ENCODE measurements at regions not wholly inside any gene's neighbourhood (a gene's known extent, or its start where the extent isn't known, plus 50 kb on each side); places are given as distances from the start of the nearest gene placed in this dataset.

DNA sequence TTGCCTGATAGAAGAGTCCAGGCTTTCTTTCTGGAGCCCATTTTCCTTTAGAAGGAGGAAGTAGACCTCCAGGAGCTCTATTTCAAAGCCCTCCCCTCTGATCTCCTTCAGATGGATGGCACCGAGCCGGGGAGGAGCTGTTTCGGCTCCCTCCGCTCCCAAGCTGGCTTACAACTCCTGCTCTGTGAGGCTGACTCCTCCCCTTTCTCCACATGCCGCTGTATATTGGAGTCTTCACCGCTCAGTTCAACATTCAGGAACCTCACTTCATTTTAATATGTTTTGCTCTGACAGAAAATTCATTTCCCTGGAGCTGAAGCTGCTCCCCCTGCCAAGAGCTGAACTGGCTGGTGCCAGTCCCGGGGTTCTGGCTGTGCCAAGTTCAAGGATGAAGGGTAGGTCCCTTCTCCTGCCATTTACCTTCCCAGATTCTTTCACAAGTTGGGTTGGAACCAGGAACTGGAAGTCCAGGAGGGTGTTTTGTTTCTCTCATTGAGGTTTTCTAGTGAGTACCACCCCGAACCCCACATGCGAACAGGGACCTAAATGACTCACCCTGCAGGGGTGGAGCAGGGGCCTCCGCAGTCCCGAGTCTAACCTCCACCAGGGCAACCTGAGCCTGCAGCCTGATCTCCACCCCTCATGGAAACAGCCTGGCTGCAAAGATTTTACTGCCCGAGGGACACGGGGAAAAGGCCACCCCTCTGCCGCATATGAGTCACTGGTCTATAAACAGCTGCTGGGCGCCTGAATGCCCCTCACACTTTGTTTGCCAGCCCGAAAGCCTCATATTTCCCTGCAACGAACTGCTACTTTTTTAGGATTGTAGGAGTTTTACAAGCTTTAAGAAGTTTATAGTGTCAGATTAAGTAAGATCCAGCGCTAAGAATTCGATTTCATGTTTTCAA, 68.6 kb upstream of the FOXA2 start:
- no peak for DNase-seq

DNA sequence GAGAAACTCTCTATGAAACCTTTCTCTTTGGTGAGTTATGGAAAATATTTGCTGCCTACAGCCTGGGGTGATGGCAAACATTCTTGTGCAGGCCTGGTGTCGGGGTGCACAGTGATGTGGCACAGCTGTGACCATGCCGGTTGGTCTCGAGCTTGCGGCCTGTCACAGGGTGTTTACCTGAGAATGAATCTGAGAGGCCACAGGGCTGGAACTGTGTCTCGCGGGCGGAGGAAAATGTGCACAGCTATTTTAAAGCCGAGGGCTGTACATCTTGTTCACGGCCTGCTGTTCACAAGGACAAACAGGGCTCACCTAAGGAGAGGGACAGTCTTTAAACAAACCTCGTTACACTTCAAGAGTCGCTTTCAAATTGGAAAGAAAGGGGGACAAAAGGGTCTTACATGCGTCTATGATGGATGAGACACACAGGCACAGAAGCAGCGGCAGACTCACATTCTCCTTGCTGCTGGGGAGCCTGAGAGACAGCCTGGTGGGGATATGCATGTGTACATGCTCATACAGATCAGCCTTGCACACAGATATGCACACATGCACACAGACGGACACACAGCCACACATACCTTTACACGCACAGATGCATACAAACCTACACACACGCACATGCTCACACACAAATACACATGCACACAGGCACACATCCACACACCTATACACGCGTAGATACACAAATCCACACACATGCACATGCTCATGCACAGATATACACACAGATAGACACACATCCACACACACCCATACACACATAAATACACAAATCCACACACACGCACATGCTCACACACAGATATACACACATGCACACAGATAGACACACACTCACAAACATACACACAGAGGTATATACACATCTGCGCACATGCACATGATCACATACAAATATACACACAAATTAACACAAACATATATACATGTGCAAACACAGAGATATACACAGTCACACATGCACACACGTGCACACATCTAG, 69.6 kb upstream of the FOXA2 start:
- DNase-seq = no peak

DNA sequence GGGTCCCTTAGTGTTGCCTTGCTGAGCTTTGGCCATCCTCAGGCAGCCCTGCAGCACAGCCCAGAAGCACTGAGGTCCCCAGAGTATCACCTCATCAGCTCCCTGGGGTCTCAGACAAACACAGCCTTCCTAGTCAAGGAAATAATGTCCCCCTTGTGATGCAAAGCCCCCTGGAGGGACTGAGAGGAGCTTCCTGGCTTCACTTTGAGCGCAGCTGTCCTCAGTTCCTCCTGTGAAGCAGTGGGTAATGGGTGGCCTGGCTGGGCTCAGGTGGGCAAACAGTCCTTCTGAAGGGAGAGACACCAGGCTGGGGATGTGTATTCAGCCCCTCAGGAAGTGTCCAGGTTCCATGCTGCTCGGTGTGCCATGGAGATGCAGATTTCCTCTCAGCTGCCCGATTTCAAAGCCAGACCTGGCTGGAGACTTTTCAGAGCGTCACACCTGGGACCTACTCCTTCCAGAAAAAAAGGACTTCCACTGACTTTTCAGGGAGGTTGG, 79.2 kb upstream of the FOXA2 start:
- no peak for DNase-seq

DNA sequence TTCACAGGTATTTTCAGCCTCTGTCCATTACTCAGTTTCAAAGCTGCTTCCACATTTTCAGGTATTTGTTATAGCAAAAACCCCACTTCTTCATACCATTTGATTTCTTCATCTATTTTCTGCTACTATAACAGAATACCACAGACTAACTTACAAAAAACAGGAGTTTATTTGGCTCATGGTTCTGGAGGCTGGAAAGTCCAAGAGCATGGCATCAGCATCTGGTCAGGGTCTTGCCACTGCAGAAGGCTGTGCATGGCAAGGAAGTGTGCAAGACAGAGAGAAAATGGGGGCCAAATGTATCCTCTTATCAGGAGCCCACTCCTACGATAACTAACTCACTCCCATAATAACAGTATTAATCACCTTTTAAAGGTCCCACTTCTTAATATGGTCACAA, 82.8 kb upstream of the FOXA2 start:
- DNase-seq = no peak

DNA sequence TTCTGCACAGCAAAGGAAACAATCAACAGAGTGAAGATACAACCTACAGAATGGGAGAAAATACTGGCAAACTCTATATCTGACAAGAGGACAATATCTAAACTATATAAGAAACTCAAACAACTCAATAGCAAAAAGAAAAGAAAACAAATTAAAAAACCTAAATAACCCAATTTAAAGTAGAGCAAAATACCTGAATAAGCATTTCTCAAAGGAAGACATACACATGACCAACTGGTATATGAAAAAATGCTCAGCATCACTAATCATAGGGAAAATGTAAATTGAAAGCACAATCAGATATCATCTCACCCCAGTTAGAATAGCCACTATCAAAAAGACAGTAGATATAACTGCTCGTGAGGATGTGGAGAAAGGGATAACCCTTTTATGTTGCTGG, 87.8 kb upstream of the FOXA2 start:
- no peak for DNase-seq

DNA sequence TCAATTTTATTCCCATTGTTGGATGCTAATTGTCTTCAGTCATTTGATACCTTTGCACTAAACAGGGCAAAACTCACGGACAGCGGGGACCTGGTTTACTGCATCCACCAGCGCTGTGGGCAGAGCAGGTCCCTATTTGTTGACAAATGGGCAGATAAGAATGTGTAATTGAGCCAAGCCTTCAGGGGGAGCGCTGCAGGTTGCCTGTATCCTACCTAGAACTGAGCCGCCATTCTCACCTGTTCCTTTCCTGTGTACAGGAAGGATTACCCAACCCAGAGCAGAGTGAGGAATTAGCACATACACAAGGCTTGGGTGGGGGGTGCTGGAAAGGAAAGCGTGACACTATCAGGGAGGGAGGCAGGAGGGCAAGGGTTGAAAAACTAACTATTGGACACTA, 89.1 kb upstream of the FOXA2 start:
- no peak for DNase-seq

DNA sequence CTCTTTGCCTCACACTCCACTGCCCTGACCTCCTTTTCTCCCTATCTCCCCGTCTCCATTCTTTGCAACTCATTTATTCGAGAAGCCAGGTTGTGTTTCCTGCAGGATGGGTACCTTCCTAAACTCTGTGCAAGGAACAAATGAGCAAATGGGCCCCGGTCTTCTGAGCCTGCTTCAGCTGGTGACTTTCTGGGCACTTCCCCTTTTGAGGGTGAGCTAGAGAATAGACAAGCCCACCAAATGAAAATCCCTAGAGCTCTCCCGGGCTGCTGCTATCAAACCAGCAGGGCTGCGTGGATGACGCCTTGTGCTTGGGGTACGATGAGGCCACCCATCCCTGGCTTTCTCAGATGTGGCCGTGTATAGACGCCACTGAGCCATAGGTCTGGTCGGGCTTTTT, 91.0 kb upstream of the FOXA2 start:
- peak; percentile 8 for DNase-seq

DNA sequence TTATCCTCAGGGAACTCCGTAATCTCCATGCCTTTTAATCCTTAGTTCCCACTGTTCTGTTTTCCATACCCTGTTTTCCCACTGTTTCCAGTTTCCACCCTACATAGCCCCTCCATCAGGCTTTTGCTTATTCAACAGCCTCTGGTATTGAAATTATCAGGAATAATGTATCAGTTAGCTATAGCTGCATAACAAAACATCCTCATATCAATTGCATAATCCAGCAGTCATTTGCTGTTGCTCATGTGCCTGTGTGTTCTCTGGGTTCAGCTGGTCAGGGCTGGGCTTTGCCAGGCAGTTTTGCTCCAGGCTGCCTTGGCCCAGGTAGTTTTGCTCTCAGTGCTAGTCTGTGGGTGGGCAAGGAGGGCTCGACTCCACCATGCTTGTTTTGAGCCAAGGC, 94.3 kb upstream of the FOXA2 start:
- no peak for DNase-seq

DNA sequence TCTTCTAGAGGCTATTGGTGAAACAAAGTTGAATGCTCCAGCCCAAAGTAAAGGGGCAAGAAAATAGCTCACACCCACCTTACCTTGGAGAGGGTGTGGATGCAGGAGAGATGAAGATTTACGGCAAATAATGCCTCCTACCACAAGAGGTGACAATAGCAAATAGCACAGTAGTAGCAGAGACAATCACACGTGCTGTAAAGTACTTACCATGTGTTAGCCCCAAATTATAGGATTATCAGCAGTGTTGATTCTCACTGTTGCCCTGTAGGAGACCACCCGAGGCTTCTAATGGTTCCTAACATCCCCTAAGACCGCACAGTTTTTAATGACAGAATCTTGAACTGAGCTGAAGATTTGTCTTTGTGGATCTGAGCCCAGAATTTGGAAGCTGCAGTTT, 94.8 kb upstream of the FOXA2 start:
- DNase-seq = no peak

DNA sequence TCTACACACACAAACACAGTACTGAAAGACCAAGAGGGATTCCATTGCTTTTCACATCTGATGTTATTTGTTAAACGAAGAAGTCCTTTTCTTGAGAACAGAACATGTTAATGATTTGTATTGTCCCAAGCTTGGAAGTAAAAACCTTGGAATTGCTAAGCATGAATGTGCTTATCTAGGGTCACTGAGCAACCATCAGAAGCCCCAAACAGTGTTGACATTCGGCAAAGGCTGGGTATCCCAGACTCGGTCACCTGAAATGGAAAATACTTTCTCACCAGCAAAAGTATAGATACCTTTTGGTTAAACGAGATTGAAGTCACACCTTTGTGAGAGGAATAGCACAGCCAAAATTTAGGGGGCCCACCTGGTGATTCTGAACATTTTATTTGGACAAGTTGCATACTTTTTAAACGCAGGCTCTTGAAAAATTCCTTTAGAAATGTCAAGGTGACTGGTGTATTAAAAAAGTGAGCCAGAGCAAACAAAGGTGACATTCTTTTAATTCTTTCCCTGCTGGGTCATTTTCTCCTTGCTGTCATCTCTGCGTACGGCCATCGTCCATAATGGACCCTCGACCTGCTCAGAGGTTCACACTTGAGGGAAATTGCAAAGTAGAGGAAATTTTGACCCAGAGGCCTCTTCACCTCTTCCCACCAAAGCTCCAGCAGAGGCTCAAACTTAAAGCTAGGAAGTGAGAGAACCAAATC, 95.8 kb upstream of the FOXA2 start:
- no peak for DNase-seq

DNA sequence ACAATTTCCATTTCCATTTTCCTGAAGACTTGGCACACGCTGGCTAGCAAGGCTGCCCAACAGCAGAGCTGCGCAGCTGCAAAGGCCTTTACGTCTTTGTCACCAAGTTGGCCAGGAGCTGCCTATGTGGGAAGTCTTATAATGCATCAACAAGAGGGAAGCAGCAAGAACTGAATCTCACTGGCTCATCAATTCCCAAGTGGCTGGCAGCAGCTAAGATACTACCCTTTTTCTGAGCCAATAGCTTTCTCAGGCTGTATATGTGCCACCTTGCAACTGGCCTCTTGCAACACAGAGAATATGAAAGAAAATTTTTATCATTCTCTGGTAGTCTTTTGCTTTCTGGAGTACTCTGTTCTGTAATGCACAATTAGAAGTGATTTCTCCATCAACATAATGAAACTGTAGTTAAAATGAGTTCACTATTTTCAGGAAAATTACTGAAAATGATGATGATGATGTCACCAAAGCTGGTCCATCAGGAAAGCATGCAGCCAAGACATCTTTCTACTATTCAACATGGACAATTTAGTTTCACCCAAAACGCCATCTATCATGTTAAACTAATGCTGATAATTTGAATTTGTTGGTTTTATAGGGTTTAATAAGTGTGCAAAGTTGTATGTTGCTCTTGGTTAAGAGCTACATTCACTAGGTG, 97.3 kb upstream of the FOXA2 start:
- DNase-seq = no peak

DNA sequence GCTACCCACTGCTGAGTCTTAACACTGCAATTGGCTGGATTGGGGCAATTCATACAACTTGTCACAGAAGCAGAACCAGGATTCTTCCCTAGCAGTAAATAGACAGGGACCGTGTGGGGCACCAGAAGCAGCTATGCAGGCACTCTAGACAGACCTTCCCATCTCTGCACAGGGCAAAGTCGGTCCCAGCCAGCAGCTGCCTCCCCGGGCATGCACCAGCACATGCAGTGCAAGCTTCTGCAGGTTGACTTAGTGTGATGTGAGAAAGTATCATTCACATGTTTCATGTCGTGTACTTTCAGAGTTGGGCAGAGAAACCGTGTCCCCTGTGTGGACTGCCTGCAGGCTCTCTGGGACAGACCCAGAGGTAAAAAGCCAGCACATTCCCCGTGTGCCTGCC, 98.0 kb upstream of the FOXA2 start:
- no peak for DNase-seq

DNA sequence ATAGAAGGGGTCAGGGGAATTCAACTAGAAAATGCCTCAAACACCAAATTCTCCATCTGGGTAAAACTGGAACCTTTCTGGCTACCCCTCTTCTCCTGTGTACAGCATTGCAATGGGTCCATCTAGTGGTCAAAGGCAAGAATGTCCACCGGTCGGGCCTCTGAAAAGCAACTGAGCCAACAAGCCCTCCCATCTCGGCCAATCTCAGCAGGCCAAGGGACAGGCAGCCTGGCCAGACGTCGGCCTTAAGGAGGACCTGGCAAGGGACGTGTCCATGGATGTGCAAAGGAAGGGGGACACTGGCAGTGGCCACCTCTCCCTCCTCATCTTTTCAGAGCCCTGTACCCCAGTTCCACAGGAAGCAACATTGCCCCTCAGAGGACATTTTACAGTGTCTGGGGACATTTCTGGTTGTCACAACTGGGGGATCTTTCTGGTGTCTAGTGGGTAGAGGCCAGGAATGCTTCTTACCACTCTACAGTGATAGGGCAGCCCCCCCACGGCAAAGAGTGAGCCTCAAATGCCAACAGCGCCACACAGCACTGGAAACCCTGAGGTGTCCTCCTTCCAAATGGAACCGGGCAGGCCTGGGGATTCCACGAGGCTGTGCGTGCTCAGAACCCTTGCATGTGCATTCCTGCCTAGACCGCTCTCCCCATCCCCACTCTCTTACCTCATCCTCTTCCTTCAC, 99.8 kb upstream of the FOXA2 start:
- peak; percentile 72 to 74 for DNase-seq

DNA sequence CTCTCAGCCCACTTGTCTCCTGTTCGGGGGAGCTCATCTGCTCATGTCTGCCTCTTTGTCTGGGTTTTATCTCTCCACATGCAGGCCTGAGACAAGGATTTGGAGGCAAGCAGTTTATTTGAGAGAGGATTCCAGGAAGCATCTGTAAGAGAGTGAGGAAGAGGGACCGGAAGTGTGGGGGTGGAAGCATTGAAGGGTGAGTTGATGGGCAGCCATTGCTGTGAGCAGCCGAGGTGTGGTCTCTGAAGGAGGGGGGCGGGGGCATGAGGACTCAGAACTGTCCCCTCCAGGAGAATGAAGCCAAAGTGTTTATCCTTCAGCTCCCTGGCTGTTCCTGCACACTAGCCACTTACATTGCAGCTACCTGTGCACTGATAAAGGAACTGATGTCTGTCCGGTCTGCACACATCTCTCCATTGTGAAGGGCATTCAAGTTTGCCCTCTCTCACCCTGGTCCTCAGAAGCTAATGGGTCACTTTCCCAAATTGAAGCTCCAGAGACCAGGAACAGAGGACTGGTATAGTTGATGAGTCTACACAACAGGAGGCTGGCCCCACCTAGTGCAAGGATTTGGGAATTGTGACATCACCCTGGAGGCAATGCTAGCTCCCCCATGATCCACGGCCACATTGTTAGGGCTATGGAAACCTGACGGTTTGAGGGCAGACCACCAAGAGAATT, 100.5 kb upstream of the FOXA2 start:
- peak in 1 of 2 experiments; percentile 1 for DNase-seq

DNA sequence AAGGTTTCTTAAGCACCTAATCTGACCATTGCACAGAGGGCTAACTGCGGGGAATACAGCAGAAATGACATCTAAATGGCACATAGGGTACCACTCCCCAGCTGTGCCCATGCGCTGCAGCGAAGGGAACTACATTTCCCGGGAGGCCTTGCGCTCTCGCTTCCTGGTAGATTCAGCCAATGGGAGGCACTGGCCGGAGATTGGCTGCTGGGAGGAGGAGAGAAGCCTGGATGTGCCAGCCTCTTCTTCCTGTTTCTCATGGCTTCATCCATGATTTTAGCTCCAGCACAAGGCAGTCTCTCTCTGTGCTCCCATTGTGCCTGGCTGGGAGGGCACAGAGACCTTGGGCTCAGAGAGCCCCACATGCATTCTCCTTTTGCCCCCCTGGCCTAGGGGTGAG, 101.7 kb upstream of the FOXA2 start:
- peak; percentile 9 to 27 for DNase-seq

DNA sequence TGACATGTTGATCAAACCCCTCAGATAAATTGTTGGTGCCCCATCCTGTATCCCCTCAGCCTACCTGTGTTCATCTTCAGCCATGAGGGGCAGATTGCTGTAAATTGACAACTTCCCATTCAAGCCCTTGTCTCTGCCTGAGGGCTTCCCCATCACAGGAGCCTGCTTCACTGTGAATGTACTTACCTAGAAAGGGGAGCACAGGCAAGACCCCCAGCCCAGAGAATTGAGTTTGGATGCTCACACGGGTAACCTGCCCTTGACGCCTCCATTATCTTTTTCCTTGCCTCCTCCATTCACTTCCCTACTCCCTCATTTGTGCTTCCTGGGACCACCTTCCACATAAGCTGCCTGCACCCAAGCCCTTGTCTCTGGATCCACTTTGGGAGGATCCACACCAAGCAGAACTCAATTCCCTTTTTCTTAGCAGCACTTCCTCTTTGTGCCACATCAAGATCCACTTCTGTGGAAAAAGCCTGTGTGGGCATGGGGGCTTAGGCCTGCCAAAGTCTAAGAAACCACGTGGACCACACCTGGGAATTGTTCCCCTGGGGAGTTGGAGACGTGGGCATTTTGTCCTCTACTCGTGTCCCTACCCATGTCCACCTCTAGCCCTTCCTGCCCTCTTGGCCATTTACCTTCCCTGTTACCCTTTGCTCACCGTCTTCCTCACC, 103.4 kb upstream of the FOXA2 start:
- peak in 1 of 2 experiments; percentile 0 for DNase-seq

DNA sequence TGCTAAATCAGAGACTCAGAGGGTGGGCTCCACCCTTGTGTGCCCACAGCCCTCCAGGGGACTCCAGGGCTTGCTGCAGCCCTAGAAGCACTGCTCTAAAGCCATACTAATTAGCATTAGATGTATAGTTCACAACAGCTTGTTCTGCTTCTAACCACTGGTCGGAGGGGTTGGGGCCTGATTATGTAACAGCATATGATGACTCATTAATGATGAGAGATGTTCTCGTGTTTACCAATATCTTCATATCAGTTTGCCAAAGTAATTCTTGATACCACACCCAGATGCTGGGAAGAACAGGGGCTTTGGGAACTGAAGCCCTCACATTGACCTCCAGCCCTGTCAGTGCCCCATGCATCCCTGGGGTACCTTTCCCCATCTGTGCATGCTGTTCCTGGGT, 104.1 kb upstream of the FOXA2 start:
- DNase-seq = no peak

DNA sequence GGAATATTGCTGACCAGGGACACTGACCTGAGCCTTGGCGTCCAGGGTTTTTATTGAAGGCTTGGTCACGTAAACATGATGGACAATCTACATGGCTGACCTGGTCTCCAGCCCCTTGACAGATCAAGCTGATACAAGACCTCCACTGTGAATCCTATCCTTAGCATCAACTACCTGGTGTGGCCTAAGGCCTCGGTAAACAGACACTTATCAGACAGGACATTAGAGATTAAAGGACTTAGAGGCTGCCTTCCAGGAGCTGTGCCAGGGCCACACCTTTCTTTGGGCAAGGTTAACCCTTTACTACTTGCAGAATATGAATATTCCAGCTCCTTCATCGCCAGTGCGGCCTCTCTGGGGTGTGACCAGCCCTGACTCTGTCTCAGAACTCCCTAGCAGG, 104.9 kb upstream of the FOXA2 start:
- no peak for DNase-seq

DNA sequence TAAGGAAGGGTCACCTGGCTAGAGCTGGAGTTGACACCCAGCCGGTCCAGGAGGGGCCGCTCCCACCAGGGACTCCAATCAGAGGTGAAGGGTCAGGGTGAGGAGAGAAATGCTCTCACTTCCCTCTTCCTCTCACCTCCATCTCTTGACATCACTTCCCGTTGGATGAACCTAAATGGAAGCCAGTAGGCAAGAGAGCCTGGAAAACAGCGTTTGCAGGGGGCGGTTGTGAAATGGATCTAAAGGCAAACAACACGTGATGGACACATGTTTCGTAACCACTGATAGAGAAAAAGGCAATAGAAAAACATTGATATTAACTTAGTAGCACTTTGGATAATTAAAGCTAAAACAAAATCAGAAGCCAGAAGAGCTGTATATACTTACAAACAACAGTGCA, 105.6 kb upstream of the FOXA2 start:
- DNase-seq = no peak

DNA sequence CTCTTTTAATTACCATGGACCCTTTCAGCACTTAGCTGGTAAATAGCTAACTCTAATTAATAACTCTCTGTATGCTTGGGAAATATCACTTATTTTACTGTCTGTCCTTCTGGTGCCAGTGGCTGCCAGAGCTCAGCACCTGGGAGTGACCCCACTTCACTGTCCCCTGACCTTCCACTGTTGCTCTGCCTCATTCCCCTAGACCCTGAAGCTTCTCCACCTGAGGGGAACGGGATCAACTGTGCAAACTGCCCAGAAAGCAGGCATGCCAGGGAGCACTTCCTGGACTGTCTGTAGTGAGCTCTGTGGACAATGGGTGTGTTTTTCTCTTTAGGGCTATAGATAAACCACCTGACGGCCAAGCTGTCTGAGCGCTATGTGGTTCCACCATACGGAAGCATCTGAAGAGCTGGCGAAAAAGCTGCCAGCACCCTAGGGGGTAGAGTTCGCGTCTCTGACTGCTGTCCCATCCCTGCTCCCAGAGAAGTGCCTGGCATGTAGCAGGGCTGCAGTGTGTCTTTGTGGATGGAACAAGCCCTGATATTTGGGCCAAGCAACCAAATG, 106.3 kb upstream of the FOXA2 start:
- DNase-seq = no peak
